WTC11 (cell line): ENCODE measurements at regions not wholly inside any gene's neighbourhood (a gene's known extent, or its start where the extent isn't known, plus 50 kb on each side); places are given as distances from the start of the nearest gene placed in this dataset.

Source experiments
- ATAC-seq: fragments of 200-7000 bp; cut with Tn5 transposase; 2 replicates; pipeline ENCODE4 v1.10.0; 2021; ENCODE audit warnings: mild to moderate bottlenecking, moderate library complexity
- CTCF ChIA-PET: fragments of 300-600 bp; sonication (Branson Sonifier 250); formaldehyde crosslinking; loops from one replicate; lab custom pipeline; 2021; ENCODE audit warnings: antibody characterized with exemption; lab: Charles Lee
- POLR2A ChIA-PET: fragments of 350-600 bp; sonication (Branson Sonifier 250); formaldehyde crosslinking; loops from one replicate; lab custom pipeline; 2021; ENCODE audit warnings: antibody characterized with exemption; lab: Charles Lee
- DNase-seq: peaks from one replicate; pipeline ENCODE4 v3.0.0; 2021; ENCODE audit warnings: low spot score
- H3K27ac Mint-ChIP-seq: 2 replicates; pipeline ENCODE4 v1.8.0; 2021; ENCODE audit warnings: mixed read lengths
- H3K27me3 Mint-ChIP-seq: 2 replicates; pipeline ENCODE4 v1.8.0; 2021; ENCODE audit warnings: low read depth, mild to moderate bottlenecking, moderate library complexity, mixed read lengths
- H3K36me3 Mint-ChIP-seq: 2 replicates; pipeline ENCODE4 v1.8.0; 2021; ENCODE audit warnings: mixed read lengths
- H3K4me1 Mint-ChIP-seq: 2 replicates; pipeline ENCODE4 v1.8.0; 2022; ENCODE audit warnings: mixed read lengths
- H3K4me3 Mint-ChIP-seq: 2 replicates; pipeline ENCODE4 v1.8.0; 2021; ENCODE audit warnings: mild to moderate bottlenecking, moderate library complexity, mixed read lengths
- H3K9me3 Mint-ChIP-seq: 2 replicates; pipeline ENCODE4 v1.8.0; 2021; ENCODE audit warnings: mixed read lengths
- AR ChIP-seq: fragments of 250-450 bp; sonication (Bioruptor Pico); IDR thresholded peaks from 2 replicates; pipeline ENCODE4 v1.9.0; 2021; ENCODE audit warnings: mild to moderate bottlenecking
- ATF2 ChIP-seq: sonication (generic); formaldehyde crosslinking; IDR thresholded peaks from 2 replicates; pipeline ENCODE4 v1.8.1; 2022; ENCODE audit warnings: low read depth, missing genetic modification reagents, borderline replicate concordance
- ATF6 ChIP-seq: sonication (generic); formaldehyde crosslinking; IDR thresholded peaks from 2 replicates; pipeline ENCODE4 v1.8.1; 2023; ENCODE audit warnings: mild to moderate bottlenecking, missing genetic modification reagents
- CREM ChIP-seq: sonication (generic); formaldehyde crosslinking; IDR thresholded peaks from 2 replicates; pipeline ENCODE4 v1.8.1; 2022; ENCODE audit warnings: mild to moderate bottlenecking, missing genetic modification reagents, moderate library complexity
- ESRRA ChIP-seq: sonication (generic); formaldehyde crosslinking; IDR thresholded peaks from 2 replicates; pipeline ENCODE4 v1.8.1; 2022; ENCODE audit warnings: mild to moderate bottlenecking, missing genetic modification reagents, borderline replicate concordance
- ETV6 ChIP-seq: sonication (generic); formaldehyde crosslinking; IDR thresholded peaks from 2 replicates; pipeline ENCODE4 v1.8.1; 2022; ENCODE audit warnings: mild to moderate bottlenecking, missing genetic modification reagents
- GABPB1 ChIP-seq: sonication (generic); formaldehyde crosslinking; IDR thresholded peaks from 2 replicates; pipeline ENCODE4 v1.8.1; 2023; ENCODE audit warnings: mild to moderate bottlenecking, missing genetic modification reagents
- GTF2I ChIP-seq: fragments of 250-450 bp; sonication (Bioruptor Pico); conservative IDR thresholded peaks from 2 replicates; pipeline ENCODE4 v1.4.0; 2021; ENCODE audit warnings: mild to moderate bottlenecking
- HMGXB4 ChIP-seq: sonication (generic); formaldehyde crosslinking; IDR thresholded peaks from 2 replicates; pipeline ENCODE4 v1.8.1; 2023; ENCODE audit warnings: mild to moderate bottlenecking, moderate library complexity, missing genetic modification reagents
- JUN ChIP-seq: sonication (generic); formaldehyde crosslinking; IDR thresholded peaks from 2 replicates; pipeline ENCODE4 v1.8.0; 2023; ENCODE audit warnings: mild to moderate bottlenecking, missing genetic modification reagents
- NFATC4 ChIP-seq: fragments of 250-450 bp; sonication (Bioruptor Pico); IDR thresholded peaks from 2 replicates; pipeline ENCODE4 v1.9.0; 2021; ENCODE audit warnings: mild to moderate bottlenecking
- SMAD3 ChIP-seq: sonication (generic); formaldehyde crosslinking; IDR thresholded peaks from 2 replicates; pipeline ENCODE4 v1.8.0; 2022; ENCODE audit warnings: missing genetic modification reagents, mild to moderate bottlenecking, borderline replicate concordance
- ZBTB21 ChIP-seq: sonication (generic); formaldehyde crosslinking; IDR thresholded peaks from 2 replicates; pipeline ENCODE4 v1.8.1; 2023; ENCODE audit warnings: mild to moderate bottlenecking, missing genetic modification reagents, borderline replicate concordance
- ZNF423 ChIP-seq: fragments of 250-450 bp; sonication (Bioruptor Pico); IDR thresholded peaks from 2 replicates; pipeline ENCODE4 v2.1.2; 2022; ENCODE audit warnings: mild to moderate bottlenecking, moderate library complexity

GRCh38 chr12:102542816-102543440 lies 62.6 kb upstream of the IGF1 start:
- H3K4me1 Mint-ChIP-seq: no peaks in the 10 kb centered on the region
- DNase-seq (no peak), ATAC-seq (no peak)
- ChIA-PET CTCF (interaction anchor here (0.8 to 1.3 kb wide), 5 partner anchors 8 to 160 kb away, joined by 3 to 7 read pairs (median 5); no protein-coding TSS in a partner anchor), POLR2A (no interaction called here)
- no peaks in the 10 kb centered on the region for H3K27me3 Mint-ChIP-seq
- TF ChIP-seq ZBTB21 (CRISPR knock-in tag): no peak
- no peak for TF ChIP-seq ETV6
- no peak for TF ChIP-seq ATF2 (CRISPR knock-in tag)
- no peaks in the 10 kb centered on the region for H3K9me3 Mint-ChIP-seq
- no peak overlapping the region for H3K27ac Mint-ChIP-seq
- H3K36me3 Mint-ChIP-seq: no peaks in the 10 kb centered on the region
- H3K4me3 Mint-ChIP-seq: no peak overlapping the region

- H3K9me3 Mint-ChIP-seq: no peaks in the 10 kb centered on the region
- no peak for DNase-seq
- TF ChIP-seq CREM: no peak
- no peak for TF ChIP-seq JUN (CRISPR knock-in tag)
- no peak for TF ChIP-seq AR (CRISPR knock-in tag)
- TF ChIP-seq ATF2 (CRISPR knock-in tag): no peak
- H3K27me3 Mint-ChIP-seq: no peaks in the 10 kb centered on the region
- ATAC-seq: no peak
- ChIA-PET CTCF (interaction anchor here (1.2 kb wide), 1 partner anchor 162 kb away, joined by 3 read pairs; no protein-coding TSS in a partner anchor), POLR2A (no interaction called here)
- no peaks in the 10 kb centered on the region for H3K4me1 Mint-ChIP-seq
- H3K4me3 Mint-ChIP-seq: no peak overlapping the region
- no peaks in the 10 kb centered on the region for H3K36me3 Mint-ChIP-seq
- no peak overlapping the region for H3K27ac Mint-ChIP-seq
These were observed 60.5 kb upstream of the IGF1 start for GRCh38 chr12:102540815-102541385.

- H3K27ac Mint-ChIP-seq: no peak overlapping the region
- H3K9me3 Mint-ChIP-seq: no peaks in the 10 kb centered on the region
- no peak for TF ChIP-seq GTF2I
- no peak for TF ChIP-seq NFATC4 (CRISPR knock-in tag)
- ChIA-PET CTCF (interaction anchor here (1.2 kb wide), 1 partner anchor 163 kb away, joined by 3 read pairs; no protein-coding TSS in a partner anchor), POLR2A (no interaction called here)
- DNase-seq: no peak
- no peak for ATAC-seq
- H3K27me3 Mint-ChIP-seq: no peaks in the 10 kb centered on the region
- no peak overlapping the region for H3K4me3 Mint-ChIP-seq
- no peaks in the 10 kb centered on the region for H3K36me3 Mint-ChIP-seq
- H3K4me1 Mint-ChIP-seq: peaks cover 3% of the 10 kb centered on the region; the same call in 1 of the 2 replicates
These were observed 59.5 kb upstream of the IGF1 start for GRCh38 chr12:102539651-102540553.

GRCh38 chr12:102535306-102535705 lies 54.9 kb upstream of the IGF1 start:
- H3K4me1 Mint-ChIP-seq: peaks cover 5% of the 10 kb centered on the region; the same call in 1 of the 2 replicates
- no peak overlapping the region for H3K4me3 Mint-ChIP-seq
- no peaks in the 10 kb centered on the region for H3K36me3 Mint-ChIP-seq
- peak; percentile 68 for ATAC-seq
- DNase-seq: no peak
- H3K9me3 Mint-ChIP-seq: no peaks in the 10 kb centered on the region
- no peaks in the 10 kb centered on the region for H3K27me3 Mint-ChIP-seq
- CTCF ChIA-PET: interaction anchor here (1.6 kb wide), 1 partner anchor 8 kb away, joined by 5 read pairs; no protein-coding TSS in a partner anchor
- no peak overlapping the region for H3K27ac Mint-ChIP-seq
- POLR2A ChIA-PET: no interaction called here
- TF ChIP-seq ATF6 (CRISPR knock-in tag) (no peak), SMAD3 (CRISPR knock-in tag) (no peak), HMGXB4 (CRISPR knock-in tag) (no peak), ZNF423 (no peak), GABPB1 (CRISPR knock-in tag) (no peak), ESRRA (no peak), CREM (no peak)
- TF ChIP-seq, all 79 proteins: peak for 0
